ENCODE measurements at regions not wholly inside any gene's neighbourhood (a gene's known extent, or its start where the extent isn't known, plus 50 kb on each side); places are given as distances from the start of the nearest gene placed in this dataset.

DNA sequence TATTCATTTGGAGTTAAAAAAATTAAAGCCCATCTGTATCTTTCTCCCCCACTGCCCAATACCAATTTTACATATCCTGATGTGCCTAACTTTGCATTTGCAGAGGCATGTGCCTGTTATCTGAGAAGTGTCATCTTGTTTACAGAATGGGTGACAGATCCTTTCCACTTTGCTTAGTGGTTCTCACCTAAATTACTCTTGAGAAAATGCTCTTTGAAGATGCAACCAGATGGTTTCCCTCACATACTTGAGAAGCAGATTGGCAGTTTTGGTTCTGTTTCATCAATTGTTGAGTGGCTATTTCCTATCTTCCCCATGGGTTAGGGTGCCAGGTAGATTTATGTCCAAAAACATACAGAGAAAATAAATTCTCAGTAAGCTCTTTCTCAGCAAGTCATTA, 1051.4 kb upstream of the ATXN7L3B start:
- Histone ChIP-seq H2BK12ac (ENCODE audit: low read depth, low read length) (no peak overlapping the region), H3K36me3 (ENCODE audit: control insufficient read depth in 2 of 4, insufficient read depth in 4 of 4, low read length in 3 of 4) (no peaks in the 10 kb centered on the region), H2BK120ac (replicated peaks; ENCODE audit: low read depth, low read length) (no peak overlapping the region), H3K79me1 (ENCODE audit: low read depth, low read length) (no peaks in the 10 kb centered on the region), H3K9ac (replicated peaks in 1 of 4; ENCODE audit: extremely low read depth in 1 of 4, low read depth in 3 of 4, low read length in 3 of 4) (no peak overlapping the region), H2AK5ac (ENCODE audit: low read depth, low read length) (no peak overlapping the region), H3K4me3 (ENCODE audit: extremely low read depth in 1 of 4, insufficient read depth in 2 of 4, low read depth in 3 of 4, low read length in 4 of 4) (no peak overlapping the region), H3K4me1 (replicated peaks in 1 of 4; ENCODE audit: control insufficient read depth in 3 of 4, insufficient read depth in 4 of 4, low read length in 3 of 4) (peaks cover 0 to 8% (median 3%) of the 10 kb centered on the region in 4 experiments; a peak in 3 of 7 replicates), H4K5ac (ENCODE audit: insufficient read length, low read depth, low read length) (no peak overlapping the region), H2BK15ac (ENCODE audit: low read length) (no peak overlapping the region), H3K79me2 (ENCODE audit: control insufficient read depth in 1 of 2, insufficient read depth in 2 of 2, low read length in 2 of 2) (no peaks in the 10 kb centered on the region), H4K20me1 (replicated peaks in 1 of 2; ENCODE audit: control insufficient read depth in 1 of 2, insufficient read depth in 2 of 2, low read length in 2 of 2) (no peaks in the 10 kb centered on the region), H3K18ac (ENCODE audit: extremely low read depth, low read length) (no peak overlapping the region), H3K56ac (replicated peaks; ENCODE audit: insufficient read length, low read depth, low read length) (no peak overlapping the region), H4K8ac (ENCODE audit: extremely low read depth, insufficient read depth, low read length) (no peak overlapping the region), H3K14ac (ENCODE audit: insufficient read length) (no peak overlapping the region), H3K4me2 (ENCODE audit: insufficient read depth in 1 of 2, low read depth in 2 of 2, low read length in 2 of 2) (no peak overlapping the region), H3K4ac (replicated peaks; ENCODE audit: insufficient read length, low read depth, low read length) (no peak overlapping the region), H4K91ac (replicated peaks; ENCODE audit: insufficient read length, low read length) (no peak overlapping the region), H3K23me2 (ENCODE audit: low read depth, low read length) (no peaks in the 10 kb centered on the region), H3K9me3 (ENCODE audit: insufficient read depth in 2 of 2, low read depth in 1 of 2, low read length in 1 of 2) (peaks cover 0 to 2% of the 10 kb centered on the region in 2 experiments; a peak in 2 of 4 replicates), H3K27ac (ENCODE audit: low read depth, low read length) (no peak overlapping the region), H2AFZ (ENCODE audit: low read length) (no peak overlapping the region), H3K23ac (ENCODE audit: insufficient read length) (no peak overlapping the region), H3K27me3 (replicated peaks in 1 of 4; ENCODE audit: control insufficient read depth in 3 of 4, extremely low read depth in 1 of 4, insufficient read depth in 3 of 4, low read length in 3 of 4) (no peaks in the 10 kb centered on the region), H2BK5ac (ENCODE audit: low read depth, low read length) (no peak overlapping the region), H2BK20ac (ENCODE audit: low read length) (no peak overlapping the region)
- CTCF ChIA-PET (ENCODE audit: partially characterized antibody), result no interaction called here
- FAIRE-seq (no peak), DNase-seq (ENCODE audit: low read depth in 1 of 2, low spot score in 2 of 2) (no peak)
- POLR2A ChIA-PET (ENCODE audit: partially characterized antibody), result no interaction called here
- TF ChIP-seq GTF2F1 (IDR thresholded peaks at IDR 0.05; ENCODE audit: borderline replicate concordance, low read depth, low read length) (no peak), ASH2L (IDR thresholded peaks at IDR 0.05; ENCODE audit: low read length) (no peak)

Measured in H1 (cell line).